ENCODE measurements at regions not wholly inside any gene's neighbourhood (a gene's known extent, or its start where the extent isn't known, plus 50 kb on each side); places are given as distances from the start of the nearest gene placed in this dataset.

DNA sequence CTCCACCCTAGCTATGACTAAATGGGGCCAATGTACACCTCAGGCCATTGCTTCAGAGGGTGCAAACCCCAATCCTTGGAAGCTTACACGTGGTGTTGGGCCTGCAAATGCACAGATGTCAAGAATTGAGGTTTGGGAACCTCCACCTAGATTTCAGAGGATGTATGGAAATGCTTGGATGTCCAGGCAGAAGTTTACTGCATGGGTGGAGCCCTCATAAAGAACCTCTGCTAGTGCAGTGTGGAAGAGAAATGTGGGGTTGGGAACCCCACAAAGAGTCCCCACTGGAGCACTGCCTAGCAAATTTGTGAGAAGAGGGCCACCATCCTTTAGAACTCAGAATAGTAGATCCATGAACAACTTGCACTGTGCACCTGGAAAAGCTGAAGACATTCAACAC is 284.1 kb downstream of the ANTXR2 start:
- no peak overlapping the region for H3K4me3 ChIP-seq (ENCODE audit: low read depth, low read length)
- ChIA-PET POLR2A (no interaction called here), CTCF (no interaction called here)
- Mint-ChIP-seq H3K4me3 (ENCODE audit: unreplicated experiment) (no peak overlapping the region), H3K4me1 (ENCODE audit: low read depth, unreplicated experiment) (no peaks in the 10 kb centered on the region), H3K27ac (ENCODE audit: unreplicated experiment) (no peak overlapping the region), H3K36me3 (ENCODE audit: insufficient read depth, unreplicated experiment) (peaks cover 5% of the 10 kb centered on the region), H3K27me3 (ENCODE audit: insufficient read depth, unreplicated experiment) (peaks cover 3% of the 10 kb centered on the region), H3K9me3 (ENCODE audit: unreplicated experiment) (peaks cover 39% of the 10 kb centered on the region)
- no peaks in the 10 kb centered on the region for H3K9me3 ChIP-seq
- BruUV-seq (replicated peaks): no TSS peak
- H3K36me3 ChIP-seq (ENCODE audit: control insufficient read depth, insufficient read depth, low read length): no peaks in the 10 kb centered on the region
- H3K4me1 ChIP-seq: no peaks in the 10 kb centered on the region
- no peaks in the 10 kb centered on the region for H3K27me3 ChIP-seq (replicated peaks; ENCODE audit: control insufficient read depth, insufficient read depth, low read length)
- no peak for DNase-seq
- intact Hi-C loops (cut with micrococcal nuclease; ENCODE audit: unreplicated experiment): no loop called here
- no peak for TF ChIP-seq CTCF (IDR thresholded peaks at IDR 0.05; ENCODE audit: insufficient read depth in 1 of 2, low read depth in 1 of 2, low read length in 1 of 2, severe bottlenecking in 1 of 2, unreplicated experiment in 1 of 2)

- H3K4me3 Mint-ChIP-seq (ENCODE audit: unreplicated experiment): no peak overlapping the region
- DNase-seq: no peak
- TF ChIP-seq CTCF (IDR thresholded peaks at IDR 0.05; ENCODE audit: insufficient read depth in 1 of 2, low read depth in 1 of 2, low read length in 1 of 2, severe bottlenecking in 1 of 2, unreplicated experiment in 1 of 2): no peak
- intact Hi-C loops (cut with micrococcal nuclease; ENCODE audit: unreplicated experiment): no loop called here
- H3K36me3 ChIP-seq (ENCODE audit: control insufficient read depth, insufficient read depth, low read length): no peaks in the 10 kb centered on the region
- H3K9me3 Mint-ChIP-seq (ENCODE audit: unreplicated experiment): peaks cover 2% of the 10 kb centered on the region
- POLR2A ChIA-PET: no interaction called here
- peaks cover 3% of the 10 kb centered on the region for H3K27me3 Mint-ChIP-seq (ENCODE audit: insufficient read depth, unreplicated experiment)
- H3K27ac Mint-ChIP-seq (ENCODE audit: unreplicated experiment): no peak overlapping the region
- H3K36me3 Mint-ChIP-seq (ENCODE audit: insufficient read depth, unreplicated experiment): no peaks in the 10 kb centered on the region
- no peaks in the 10 kb centered on the region for H3K4me1 ChIP-seq
- BruUV-seq (replicated peaks): no TSS peak
- H3K4me3 ChIP-seq (ENCODE audit: low read depth, low read length): no peak overlapping the region
- H3K9me3 ChIP-seq: no peaks in the 10 kb centered on the region
- no peaks in the 10 kb centered on the region for H3K27me3 ChIP-seq (replicated peaks; ENCODE audit: control insufficient read depth, insufficient read depth, low read length)
- no peaks in the 10 kb centered on the region for H3K4me1 Mint-ChIP-seq (ENCODE audit: low read depth, unreplicated experiment)
- CTCF ChIA-PET: no interaction called here
Observed at GRCh38 chr4:79780129-79780528, 292.9 kb downstream of the ANTXR2 start.

- H3K27me3 ChIP-seq (replicated peaks; ENCODE audit: control insufficient read depth, insufficient read depth, low read length): no peaks in the 10 kb centered on the region
- H3K4me1 ChIP-seq: no peaks in the 10 kb centered on the region
- H3K27ac Mint-ChIP-seq (ENCODE audit: unreplicated experiment): no peak overlapping the region
- no peak for TF ChIP-seq CTCF (IDR thresholded peaks at IDR 0.05; ENCODE audit: insufficient read depth in 1 of 2, low read depth in 1 of 2, low read length in 1 of 2, severe bottlenecking in 1 of 2, unreplicated experiment in 1 of 2)
- no peaks in the 10 kb centered on the region for H3K36me3 Mint-ChIP-seq (ENCODE audit: insufficient read depth, unreplicated experiment)
- H3K4me3 Mint-ChIP-seq (ENCODE audit: unreplicated experiment): no peak overlapping the region
- H3K9me3 ChIP-seq: no peaks in the 10 kb centered on the region
- POLR2A ChIA-PET: no interaction called here
- H3K4me1 Mint-ChIP-seq (ENCODE audit: low read depth, unreplicated experiment): no peaks in the 10 kb centered on the region
- no peak for DNase-seq
- H3K36me3 ChIP-seq (ENCODE audit: control insufficient read depth, insufficient read depth, low read length): no peaks in the 10 kb centered on the region
- H3K4me3 ChIP-seq (ENCODE audit: low read depth, low read length): no peak overlapping the region
- H3K9me3 Mint-ChIP-seq (ENCODE audit: unreplicated experiment): peaks cover 26% of the 10 kb centered on the region
- CTCF ChIA-PET: no interaction called here
- no TSS peak for BruUV-seq (replicated peaks)
- no peaks in the 10 kb centered on the region for H3K27me3 Mint-ChIP-seq (ENCODE audit: insufficient read depth, unreplicated experiment)
- intact Hi-C loops (cut with micrococcal nuclease; ENCODE audit: unreplicated experiment): no loop called here
Observed at GRCh38 chr4:79772510-79772909, 300.5 kb downstream of the ANTXR2 start.
